ENCODE measurements at regions not wholly inside any gene's neighbourhood (a gene's known extent, or its start where the extent isn't known, plus 50 kb on each side); places are given as distances from the start of the nearest gene placed in this dataset.

DNA sequence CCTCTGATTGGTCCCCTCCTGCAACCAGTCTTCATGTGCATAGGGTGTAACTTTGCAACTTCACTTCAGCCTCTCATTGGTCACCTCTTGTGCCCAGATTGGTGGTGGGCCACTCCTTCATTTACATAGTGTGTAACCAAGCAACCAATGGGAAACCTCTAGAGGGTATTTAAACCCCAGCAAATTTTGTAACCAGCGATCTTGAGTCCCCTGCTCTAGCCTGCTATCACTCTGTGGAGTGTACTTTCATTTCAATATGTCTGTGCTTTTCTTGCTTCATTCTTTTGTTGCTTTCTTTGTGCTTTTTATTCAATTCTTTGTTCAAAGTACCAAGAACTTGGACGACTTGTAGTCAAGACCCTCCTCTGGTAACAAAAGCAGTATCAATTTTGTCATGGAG lies 1336.9 kb upstream of the SPRY2 start:
- TF ChIP-seq, protein P1, sequence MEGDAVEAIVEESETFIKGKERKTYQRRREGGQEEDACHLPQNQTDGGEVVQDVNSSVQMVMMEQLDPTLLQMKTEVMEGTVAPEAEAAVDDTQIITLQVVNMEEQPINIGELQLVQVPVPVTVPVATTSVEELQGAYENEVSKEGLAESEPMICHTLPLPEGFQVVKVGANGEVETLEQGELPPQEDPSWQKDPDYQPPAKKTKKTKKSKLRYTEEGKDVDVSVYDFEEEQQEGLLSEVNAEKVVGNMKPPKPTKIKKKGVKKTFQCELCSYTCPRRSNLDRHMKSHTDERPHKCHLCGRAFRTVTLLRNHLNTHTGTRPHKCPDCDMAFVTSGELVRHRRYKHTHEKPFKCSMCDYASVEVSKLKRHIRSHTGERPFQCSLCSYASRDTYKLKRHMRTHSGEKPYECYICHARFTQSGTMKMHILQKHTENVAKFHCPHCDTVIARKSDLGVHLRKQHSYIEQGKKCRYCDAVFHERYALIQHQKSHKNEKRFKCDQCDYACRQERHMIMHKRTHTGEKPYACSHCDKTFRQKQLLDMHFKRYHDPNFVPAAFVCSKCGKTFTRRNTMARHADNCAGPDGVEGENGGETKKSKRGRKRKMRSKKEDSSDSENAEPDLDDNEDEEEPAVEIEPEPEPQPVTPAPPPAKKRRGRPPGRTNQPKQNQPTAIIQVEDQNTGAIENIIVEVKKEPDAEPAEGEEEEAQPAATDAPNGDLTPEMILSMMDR (IDR thresholded peaks at IDR 0.05) = no peak
- TF ChIP-seq EZH2 (IDR thresholded peaks at IDR 0.05; ENCODE audit: borderline replicate concordance, insufficient read depth, low read depth, low read length, poor library complexity, severe bottlenecking) = no peak
